HG03175 (cell line): ENCODE measurements at regions not wholly inside any gene's neighbourhood (a gene's known extent, or its start where the extent isn't known, plus 50 kb on each side); places are given as distances from the start of the nearest gene placed in this dataset.

ENCODE experiments used
- ATAC-seq: cut with Tn5 transposase; IDR thresholded peaks from one replicate; pipeline ENCODE4 v1.9.1; 2021; ENCODE audit warnings: mild to moderate bottlenecking, moderate library complexity; ENCODE audit not compliant: unreplicated experiment

DNA sequence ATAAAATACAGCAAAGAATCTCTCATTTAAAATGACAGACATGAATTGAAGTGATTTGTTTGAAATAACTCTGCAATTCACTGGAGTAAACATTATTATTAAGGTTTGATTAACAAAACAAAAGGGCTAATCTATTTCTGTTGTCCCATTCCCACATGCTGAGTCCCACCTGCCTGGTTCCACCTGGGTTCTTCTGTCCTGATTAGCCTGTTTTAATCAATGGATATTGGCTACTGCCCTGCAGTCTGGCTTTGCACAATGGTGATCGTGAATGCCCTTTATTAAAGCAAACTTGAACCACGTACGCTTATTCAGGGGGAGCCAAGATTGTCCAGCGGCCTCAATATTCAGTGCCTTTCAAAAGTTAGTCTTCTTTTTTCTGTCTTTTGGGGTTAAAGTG is 72.8 kb upstream of the CDH19 start:
- no peak for ATAC-seq

DNA sequence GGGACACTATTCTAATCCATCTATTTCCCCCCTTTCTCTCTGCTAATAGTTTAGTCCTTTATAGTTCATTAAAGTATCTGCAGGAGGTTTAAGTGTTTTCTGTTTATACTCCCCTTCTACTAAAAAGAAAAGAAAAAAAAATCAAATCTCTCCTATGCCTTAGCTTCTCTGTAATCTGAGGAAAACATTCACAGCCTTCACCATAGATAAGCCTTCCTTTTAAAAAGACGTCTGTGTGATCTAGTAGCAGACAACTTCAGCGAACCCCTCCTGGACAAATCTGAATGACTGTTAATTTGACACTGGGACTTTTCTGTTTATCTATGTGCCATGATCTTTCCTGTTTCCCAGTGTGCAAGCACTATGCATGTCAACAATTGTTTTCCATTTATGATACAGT is 70.4 kb upstream of the CDH19 start:
- no peak for ATAC-seq

GRCh38 chr18:66668706-66669105 is 64.8 kb upstream of the CDH19 start:
- no peak for ATAC-seq

GRCh38 chr18:66662632-66663031 is 58.7 kb upstream of the CDH19 start:
- ATAC-seq, result no peak

- no peak for ATAC-seq
These were observed 51.5 kb upstream of the CDH19 start for GRCh38 chr18:66655407-66655806.
